NCI-H510A (cell line): ENCODE measurements at regions not wholly inside any gene's neighbourhood (a gene's known extent, or its start where the extent isn't known, plus 50 kb on each side); places are given as distances from the start of the nearest gene placed in this dataset.
"Not testable (repeated sequence)": the region's sequence is repeated elsewhere in the genome, so short reads cannot be mapped to it uniquely, and the experiment has no call there.

ENCODE experiments used
- DNase-seq: peaks from one replicate; lab custom pipeline; 2025; lab: John Stamatoyannopoulos, UW

- DNase-seq, result no peak
Observed at GRCh38 chr7:148472406-148472805, 118.2 kb upstream of the C7orf33 start.

GRCh38 chr7:148473703-148474480, 116.7 kb upstream of the C7orf33 start:
- DNase-seq, result no peak

GRCh38 chr7:148474481-148475025, 116.0 kb upstream of the C7orf33 start:
- no peak for DNase-seq

DNA sequence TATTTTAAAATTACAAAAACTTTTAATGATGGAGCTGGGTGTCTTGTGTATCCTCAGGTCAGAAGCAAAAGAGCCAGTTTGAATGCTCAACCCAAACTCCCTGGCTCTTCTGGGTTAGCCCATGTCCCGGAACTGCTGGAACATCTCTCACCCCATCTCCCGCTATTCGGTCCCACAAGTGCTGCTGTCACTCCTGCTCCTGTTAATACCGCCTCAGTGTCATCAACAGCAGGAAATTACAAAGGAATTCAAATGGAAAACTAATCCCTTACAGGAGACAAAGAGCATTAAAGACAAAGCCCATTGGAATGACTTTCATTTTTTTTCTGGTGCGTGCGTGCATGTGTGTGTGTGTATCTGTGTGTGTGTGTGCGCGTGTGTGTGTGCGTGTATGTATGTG, 112.0 kb upstream of the C7orf33 start:
- no peak for DNase-seq

GRCh38 chr7:148480479-148481146, 110.0 kb upstream of the C7orf33 start:
- no peak for DNase-seq

- no peak for DNase-seq
Observed at GRCh38 chr7:148481147-148481526, 109.4 kb upstream of the C7orf33 start.

- no peak for DNase-seq
Observed at GRCh38 chr7:148481971-148482626, 108.5 kb upstream of the C7orf33 start.

- no peak for DNase-seq
Observed at GRCh38 chr7:148483515-148484308, 106.9 kb upstream of the C7orf33 start.

DNA sequence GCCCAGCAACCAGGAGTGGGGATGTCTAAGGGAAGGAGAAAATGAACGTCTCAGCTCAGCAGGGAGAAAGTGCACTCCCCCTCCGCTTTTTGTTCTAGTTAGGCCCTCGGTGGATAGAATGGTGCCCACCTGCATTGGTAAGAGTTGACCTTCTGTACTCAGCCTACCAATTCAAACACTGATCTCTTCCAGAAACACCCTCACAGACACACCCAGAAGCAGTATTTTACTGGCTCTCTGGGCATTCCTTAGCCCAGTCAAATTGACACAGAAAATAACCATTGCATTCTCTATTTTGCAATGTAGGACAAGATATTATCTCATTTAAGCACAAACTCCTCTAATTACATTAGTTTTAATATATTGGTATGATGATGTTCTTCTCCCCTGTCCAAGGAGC, 106.1 kb upstream of the C7orf33 start:
- no peak for DNase-seq

- no peak for DNase-seq
Observed at GRCh38 chr7:148485618-148486017, 104.9 kb upstream of the C7orf33 start.

DNA sequence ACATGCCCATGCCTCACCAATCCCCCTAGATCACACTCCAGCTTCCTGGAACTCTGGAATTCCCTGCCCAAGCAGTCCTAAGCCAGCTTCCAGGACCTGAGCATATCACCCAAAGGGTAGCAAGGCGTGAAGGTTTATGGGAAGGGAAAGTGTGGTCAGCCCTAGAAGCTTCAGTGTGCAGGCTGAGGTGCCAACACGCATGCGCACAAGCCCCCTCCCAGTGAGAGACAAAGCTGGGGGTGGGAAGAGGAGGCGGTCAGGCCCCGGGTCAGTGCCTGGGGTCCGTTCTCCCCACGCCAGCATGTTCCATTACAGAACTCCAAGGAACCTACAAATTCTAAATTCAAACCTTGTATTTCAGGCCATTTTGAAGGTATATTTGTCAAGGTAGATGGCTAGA, 103.6 kb upstream of the C7orf33 start:
- DNase-seq, result no peak

DNA sequence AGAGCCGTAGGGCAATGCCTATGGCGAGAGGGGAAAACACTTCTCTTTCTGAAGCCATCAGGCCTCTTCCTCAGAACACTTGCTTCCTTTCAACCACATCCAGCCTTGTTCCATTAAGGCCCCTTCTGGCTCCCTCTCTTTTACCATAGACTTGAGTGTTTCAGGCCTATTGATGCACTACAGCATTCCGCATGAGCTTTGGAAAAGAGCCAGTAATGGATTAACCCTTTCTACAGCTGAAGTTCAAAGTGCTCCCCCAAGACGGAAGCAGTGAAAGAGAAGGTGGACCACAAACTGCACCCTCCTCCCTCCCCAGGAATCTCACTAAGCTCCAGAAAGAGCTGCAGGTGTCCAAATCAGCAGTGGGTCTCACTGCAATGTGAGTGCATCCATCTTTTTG, 102.7 kb upstream of the C7orf33 start:
- DNase-seq, result no peak

DNA sequence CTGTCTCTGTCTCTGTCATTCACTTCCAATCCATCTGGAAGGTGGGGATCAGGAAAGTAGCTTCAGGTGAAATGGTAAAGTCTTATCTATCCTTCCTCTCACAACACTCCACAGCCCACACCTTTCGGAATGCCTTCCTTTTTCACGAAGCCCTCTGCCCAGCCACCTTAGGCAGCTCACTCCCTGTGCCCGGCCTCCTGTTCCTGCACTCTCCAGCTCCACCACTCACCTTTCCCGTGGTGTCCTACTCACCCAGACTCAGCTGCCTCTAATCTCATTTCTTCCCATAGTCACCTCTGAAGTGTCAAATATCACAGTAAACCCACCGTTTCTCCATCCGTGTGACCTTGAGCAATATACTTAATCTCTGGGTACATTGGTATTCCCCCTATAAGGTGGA, 100.9 kb upstream of the C7orf33 start:
- no peak for DNase-seq

- DNase-seq, result no peak
Observed at GRCh38 chr7:148492157-148492860, 98.3 kb upstream of the C7orf33 start.

GRCh38 chr7:148495605-148496004, 95.0 kb upstream of the C7orf33 start:
- DNase-seq, result no peak

GRCh38 chr7:148500978-148501377, 89.6 kb upstream of the C7orf33 start:
- no peak for DNase-seq

DNA sequence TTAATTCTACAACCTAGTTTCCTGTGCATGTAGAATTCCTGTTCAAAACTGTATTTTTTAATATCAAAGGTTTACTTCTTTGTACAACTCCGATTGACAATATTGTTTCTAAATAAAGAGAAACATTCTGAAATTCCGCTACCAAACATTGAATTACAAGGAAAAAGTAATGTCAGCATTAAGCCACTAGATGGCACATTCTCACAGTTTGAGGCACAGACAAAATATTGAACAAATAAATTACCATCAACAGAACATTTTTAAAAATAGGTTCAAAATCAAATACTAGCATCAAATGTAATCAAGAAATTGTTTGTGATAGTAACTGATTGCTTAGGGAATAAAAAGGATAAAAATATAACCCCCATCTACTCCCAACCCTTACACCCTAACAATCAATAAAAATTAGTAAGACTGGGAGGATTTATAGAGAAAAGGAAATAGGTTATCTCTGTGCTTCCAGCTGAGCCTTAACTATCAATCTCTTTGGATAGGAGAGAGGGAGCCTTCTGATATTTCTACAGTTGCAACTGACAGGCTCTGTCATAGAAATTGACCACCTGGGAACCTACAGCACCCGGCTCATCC, 86.6 kb upstream of the C7orf33 start:
- DNase-seq, result no peak

DNA sequence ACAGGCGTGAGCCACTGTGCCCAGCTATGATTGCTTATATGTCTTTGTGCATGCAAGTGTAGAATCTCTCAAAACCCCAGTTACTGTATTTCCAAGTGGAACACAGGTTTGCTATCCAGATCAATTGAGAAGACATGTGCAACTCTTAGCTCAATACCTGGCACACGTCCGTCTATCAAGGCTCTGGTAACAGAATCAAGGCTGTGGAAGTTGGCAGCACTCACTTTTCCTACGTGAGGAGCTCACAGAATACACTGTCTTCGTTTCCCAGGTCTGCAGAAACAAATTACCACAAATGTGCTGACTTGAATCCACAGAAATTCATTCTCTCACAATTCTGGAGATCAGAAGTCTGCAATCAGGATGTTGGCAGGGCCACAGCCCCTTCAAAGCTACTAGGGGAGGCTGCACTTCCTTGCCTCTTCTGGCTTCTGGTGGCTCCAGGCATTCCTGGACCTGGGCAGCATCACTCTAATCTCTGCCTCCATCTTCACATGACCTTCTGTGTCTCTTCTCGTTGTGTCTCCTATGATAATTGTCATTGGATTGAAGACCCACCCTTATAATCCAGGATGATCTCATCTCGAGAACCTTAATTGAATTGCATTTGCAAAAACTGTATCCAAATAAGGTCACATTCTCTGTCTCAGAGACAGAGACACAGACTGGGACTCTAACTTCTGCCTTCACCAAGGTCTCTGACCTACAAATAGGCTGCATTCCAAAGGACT, 84.8 kb upstream of the C7orf33 start:
- no peak for DNase-seq

GRCh38 chr7:148507064-148507573, 83.4 kb upstream of the C7orf33 start:
- DNase-seq, result not testable (repeated sequence)

GRCh38 chr7:148507787-148508186, 82.8 kb upstream of the C7orf33 start:
- DNase-seq, result no peak
